ENCODE measurements at regions not wholly inside any gene's neighbourhood (a gene's known extent, or its start where the extent isn't known, plus 50 kb on each side); places are given as distances from the start of the nearest gene placed in this dataset.

DNA sequence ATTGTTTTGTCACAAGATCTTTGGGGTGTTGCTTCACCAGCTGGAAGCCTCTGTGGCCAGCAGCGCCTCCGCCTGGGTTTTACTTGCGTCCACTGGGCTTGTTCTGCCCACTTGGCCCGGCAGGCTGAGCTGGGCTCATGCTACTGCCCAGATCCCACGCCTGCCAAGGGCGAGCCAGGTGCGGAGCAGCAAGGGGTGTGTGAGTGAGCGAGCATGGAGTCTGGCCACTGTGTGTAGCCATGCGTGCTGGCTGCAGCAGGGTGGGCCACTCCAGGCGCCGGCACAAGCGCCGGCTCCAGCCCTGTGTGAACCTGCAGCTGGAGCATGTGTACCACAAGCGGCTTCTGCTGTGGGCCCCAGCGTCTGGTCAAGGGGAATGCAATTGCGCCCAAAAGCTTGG lies 416.5 kb upstream of the RGMA start:
- TF ChIP-seq CREB1 (CRISPR knock-in tag; IDR thresholded peaks at IDR 0.05): no peak
- no peak for TF ChIP-seq FOXP1 (CRISPR knock-in tag; IDR thresholded peaks at IDR 0.05; ENCODE audit: borderline replicate concordance)
- TF ChIP-seq, protein P1, sequence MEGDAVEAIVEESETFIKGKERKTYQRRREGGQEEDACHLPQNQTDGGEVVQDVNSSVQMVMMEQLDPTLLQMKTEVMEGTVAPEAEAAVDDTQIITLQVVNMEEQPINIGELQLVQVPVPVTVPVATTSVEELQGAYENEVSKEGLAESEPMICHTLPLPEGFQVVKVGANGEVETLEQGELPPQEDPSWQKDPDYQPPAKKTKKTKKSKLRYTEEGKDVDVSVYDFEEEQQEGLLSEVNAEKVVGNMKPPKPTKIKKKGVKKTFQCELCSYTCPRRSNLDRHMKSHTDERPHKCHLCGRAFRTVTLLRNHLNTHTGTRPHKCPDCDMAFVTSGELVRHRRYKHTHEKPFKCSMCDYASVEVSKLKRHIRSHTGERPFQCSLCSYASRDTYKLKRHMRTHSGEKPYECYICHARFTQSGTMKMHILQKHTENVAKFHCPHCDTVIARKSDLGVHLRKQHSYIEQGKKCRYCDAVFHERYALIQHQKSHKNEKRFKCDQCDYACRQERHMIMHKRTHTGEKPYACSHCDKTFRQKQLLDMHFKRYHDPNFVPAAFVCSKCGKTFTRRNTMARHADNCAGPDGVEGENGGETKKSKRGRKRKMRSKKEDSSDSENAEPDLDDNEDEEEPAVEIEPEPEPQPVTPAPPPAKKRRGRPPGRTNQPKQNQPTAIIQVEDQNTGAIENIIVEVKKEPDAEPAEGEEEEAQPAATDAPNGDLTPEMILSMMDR (IDR thresholded peaks at IDR 0.05): no peak
- no peak for TF ChIP-seq ZNF121 (CRISPR knock-in tag; IDR thresholded peaks at IDR 0.05)
- TF ChIP-seq MXD4 (CRISPR knock-in tag; IDR thresholded peaks at IDR 0.05; ENCODE audit: borderline replicate concordance): no peak
- TF ChIP-seq, protein P2, sequence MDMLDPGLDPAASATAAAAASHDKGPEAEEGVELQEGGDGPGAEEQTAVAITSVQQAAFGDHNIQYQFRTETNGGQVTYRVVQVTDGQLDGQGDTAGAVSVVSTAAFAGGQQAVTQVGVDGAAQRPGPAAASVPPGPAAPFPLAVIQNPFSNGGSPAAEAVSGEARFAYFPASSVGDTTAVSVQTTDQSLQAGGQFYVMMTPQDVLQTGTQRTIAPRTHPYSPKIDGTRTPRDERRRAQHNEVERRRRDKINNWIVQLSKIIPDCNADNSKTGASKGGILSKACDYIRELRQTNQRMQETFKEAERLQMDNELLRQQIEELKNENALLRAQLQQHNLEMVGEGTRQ (CRISPR knock-in tag; IDR thresholded peaks at IDR 0.05): no peak
- no peak for TF ChIP-seq GABPB1 (CRISPR knock-in tag; IDR thresholded peaks at IDR 0.05)
- TF ChIP-seq, protein P3, sequence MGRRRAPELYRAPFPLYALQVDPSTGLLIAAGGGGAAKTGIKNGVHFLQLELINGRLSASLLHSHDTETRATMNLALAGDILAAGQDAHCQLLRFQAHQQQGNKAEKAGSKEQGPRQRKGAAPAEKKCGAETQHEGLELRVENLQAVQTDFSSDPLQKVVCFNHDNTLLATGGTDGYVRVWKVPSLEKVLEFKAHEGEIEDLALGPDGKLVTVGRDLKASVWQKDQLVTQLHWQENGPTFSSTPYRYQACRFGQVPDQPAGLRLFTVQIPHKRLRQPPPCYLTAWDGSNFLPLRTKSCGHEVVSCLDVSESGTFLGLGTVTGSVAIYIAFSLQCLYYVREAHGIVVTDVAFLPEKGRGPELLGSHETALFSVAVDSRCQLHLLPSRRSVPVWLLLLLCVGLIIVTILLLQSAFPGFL (CRISPR knock-in tag; IDR thresholded peaks at IDR 0.05; ENCODE audit: borderline replicate concordance): no peak
- no peak for TF ChIP-seq ESRRA (CRISPR knock-in tag; IDR thresholded peaks at IDR 0.05; ENCODE audit: borderline replicate concordance)
